HK-2 (cell line): ENCODE measurements at regions not wholly inside any gene's neighbourhood (a gene's known extent, or its start where the extent isn't known, plus 50 kb on each side); places are given as distances from the start of the nearest gene placed in this dataset.

ENCODE experiments used
- DNase-seq: peaks from one replicate; pipeline ENCODE4 v3.0.0-alpha.2; 2018; ENCODE audit not compliant: unreplicated experiment

DNA sequence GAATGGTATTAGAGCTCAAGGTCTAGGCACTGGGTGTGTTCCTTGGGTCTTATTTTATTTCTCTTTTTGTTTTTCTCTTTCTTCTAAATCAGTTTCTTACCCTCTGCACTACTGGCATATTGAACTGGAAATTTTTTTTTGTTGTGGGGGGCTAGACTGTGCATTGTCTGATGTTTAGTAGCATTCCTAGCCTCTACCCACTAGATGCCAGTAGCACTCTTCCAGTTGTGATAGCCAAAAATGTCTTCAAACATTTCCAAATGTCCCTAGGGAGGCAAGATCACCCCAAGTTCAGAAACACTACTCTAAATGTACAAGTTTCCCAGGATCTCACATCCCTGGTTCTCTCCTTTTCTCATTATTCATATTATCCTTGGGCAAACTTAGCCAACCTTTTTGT, 69.8 kb upstream of the AMOT start:
- no peak for DNase-seq

GRCh38 chrX:112901869-112902725, 61.5 kb upstream of the AMOT start:
- DNase-seq: no peak

GRCh38 chrX:112896051-112896450, 55.4 kb upstream of the AMOT start:
- no peak for DNase-seq
